Neutrophil (primary cell): ENCODE measurements at regions not wholly inside any gene's neighbourhood (a gene's known extent, or its start where the extent isn't known, plus 50 kb on each side); places are given as distances from the start of the nearest gene placed in this dataset.
A peak's percentile ranks its signal among the peaks of the same experiment; 100 is the strongest.
"Not testable (repeated sequence)": the region's sequence is repeated elsewhere in the genome, so short reads cannot be mapped to it uniquely, and the experiment has no call there.

ENCODE experiments used
- H3K27ac ChIP-seq: fragments of 200-600 bp; sonication (generic); 2 replicates; pipeline ENCODE4 v1.5.1; 2016; ENCODE audit warnings: mild to moderate bottlenecking, moderate library complexity
- H3K27me3 ChIP-seq: fragments of 200-600 bp; sonication (generic); 2 replicates; pipeline ENCODE4 v1.6.0; 2016; ENCODE audit warnings: mild to moderate bottlenecking
- H3K36me3 ChIP-seq: fragments of 200-600 bp; sonication (generic); 2 replicates; pipeline ENCODE4 v1.5.1; 2017
- H3K4me1 ChIP-seq, 2 experiments: fragments of 200-600 bp in 1 of 2; sonication (generic) in 1 of 2; 1 replicate in 1 of 2; 2 replicates in 1 of 2; pipeline versions ENCODE4 v1.5.1 to v1.6.1; 2013 to 2016; ENCODE audit warnings: low read depth in 1 of 2, low read length in 1 of 2, mild to moderate bottlenecking in 1 of 2, moderate library complexity in 1 of 2; ENCODE audit not compliant: control insufficient read depth in 1 of 2, insufficient read depth in 1 of 2
- H3K4me3 ChIP-seq, 2 experiments: fragments of 200-600 bp in 1 of 2; sonication (generic) in 1 of 2; 1 replicate in 1 of 2; 2 replicates in 1 of 2; pipeline ENCODE4 v1.5.1; 2013 to 2016; ENCODE audit warnings: low read depth in 1 of 2, low read length in 1 of 2, mild to moderate bottlenecking in 1 of 2, moderate library complexity in 1 of 2
- H3K9me3 ChIP-seq: fragments of 200-600 bp; sonication (generic); 2 replicates; pipeline ENCODE4 v1.5.1; 2016
- CTCF ChIP-seq: fragments of 200-600 bp; sonication (generic); IDR thresholded peaks from 2 replicates; pipeline ENCODE4 v1.5.1; 2016; ENCODE audit warnings: antibody characterized with exemption

- H3K36me3 ChIP-seq, H3K27me3 ChIP-seq, H3K4me1 ChIP-seq, H3K27ac ChIP-seq, H3K9me3 ChIP-seq, H3K4me3 ChIP-seq: not testable (repeated sequence)
- TF ChIP-seq CTCF: peak; percentile 29
Observed at GRCh38 chr10:42192450-42192849, 445.9 kb downstream of the ZNF33B start.

- H3K27ac ChIP-seq, H3K9me3 ChIP-seq, H3K4me1 ChIP-seq, H3K27me3 ChIP-seq, H3K4me3 ChIP-seq, H3K36me3 ChIP-seq: not testable (repeated sequence)
Observed at GRCh38 chr10:42187501-42188195, 450.7 kb downstream of the ZNF33B start.

- not testable (repeated sequence) for H3K27ac ChIP-seq, H3K36me3 ChIP-seq, H3K4me1 ChIP-seq, H3K4me3 ChIP-seq, H3K9me3 ChIP-seq
- H3K27me3 ChIP-seq: peaks cover 72% of the 10 kb centered on the region
Observed at GRCh38 chr10:42177793-42178689, 460.3 kb downstream of the ZNF33B start.

GRCh38 chr10:42177077-42177792 is 461.1 kb downstream of the ZNF33B start:
- Histone ChIP-seq H3K9me3 (no peaks in the 10 kb centered on the region), H3K36me3 (no peaks in the 10 kb centered on the region), H3K27me3 (peaks cover 73% of the 10 kb centered on the region), H3K4me3 (no peak overlapping the region), H3K27ac (no peak overlapping the region), H3K4me1 (no peaks in the 10 kb centered on the region)
- TF ChIP-seq CTCF: no peak

- no peak overlapping the region for H3K4me3 ChIP-seq
- H3K9me3 ChIP-seq: peaks cover 10% of the 10 kb centered on the region
- H3K4me1 ChIP-seq: no peaks in the 10 kb centered on the region
- no peaks in the 10 kb centered on the region for H3K27me3 ChIP-seq
- TF ChIP-seq CTCF: no peak
- no peak overlapping the region for H3K27ac ChIP-seq
- H3K36me3 ChIP-seq: no peaks in the 10 kb centered on the region
Observed at GRCh38 chr10:42150428-42151061, 487.8 kb downstream of the ZNF33B start.

GRCh38 chr10:42149722-42150427 is 488.5 kb downstream of the ZNF33B start:
- H3K27me3 ChIP-seq: no peaks in the 10 kb centered on the region
- H3K4me1 ChIP-seq: no peaks in the 10 kb centered on the region
- peaks cover 10% of the 10 kb centered on the region for H3K9me3 ChIP-seq
- no peaks in the 10 kb centered on the region for H3K36me3 ChIP-seq
- no peak overlapping the region for H3K4me3 ChIP-seq
- TF ChIP-seq CTCF: no peak
- H3K27ac ChIP-seq: no peak overlapping the region
